HepG2 (cell line): ENCODE measurements at regions not wholly inside any gene's neighbourhood (a gene's known extent, or its start where the extent isn't known, plus 50 kb on each side); places are given as distances from the start of the nearest gene placed in this dataset.

Experiments used
- ATAC-seq: fragments of 200-7000 bp; cut with Tn5 transposase; 3 replicates; pipeline ENCODE4 v1.9.1; 2020; ENCODE audit warnings: mild to moderate bottlenecking, moderate library complexity
- BruUV-seq: library from RNA; stranded (reverse); fragments of 400-500 nt; replicated peaks from 2 replicates; lab custom pipeline; 2021; lab: Mats Ljungman, UMichigan
- CTCF ChIA-PET: fragments of 300-600 bp; formaldehyde crosslinking; extraction: SDS; loops from one replicate; lab custom pipeline; 2021; ENCODE audit warnings: low total read pairs, inconsistent platforms, low intra/inter-chr PET ratio; lab: Yijun Ruan, JAX
- POLR2A ChIA-PET: fragments of 350-600 bp; sonication (Branson Sonifier 250); formaldehyde crosslinking; loops from one replicate; lab custom pipeline; 2020; ENCODE audit warnings: antibody characterized with exemption, inconsistent platforms; lab: Yijun Ruan, JAX
- DNase-seq: peaks from one replicate; pipeline ENCODE4 v3.0.0-alpha.2; 2015; ENCODE audit warnings: low spot score
- FAIRE-seq: peaks from 3 replicates; lab custom pipeline; 2011; peaks lifted over from hg19 to GRCh38; lab: Jason Lieb, UNC
- H2AFZ ChIP-seq: one replicate; pipeline ENCODE4 v1.6.1; 2011; ENCODE audit warnings: low read length, inconsistent platforms
- H3K27ac ChIP-seq: fragments of 300-600 bp; 3 replicates; pipeline ENCODE4 v1.8.0; 2011; ENCODE audit warnings: mixed run types, mild to moderate bottlenecking, mixed read lengths, low read length, inconsistent platforms; ENCODE audit not compliant: insufficient read depth; ENCODE audit errors: extremely low read length
- H3K27me3 ChIP-seq, 2 experiments: fragments of 200-600 bp in 1 of 2; 2 replicates in 1 of 2; 3 replicates in 1 of 2; pipeline versions ENCODE4 v1.6.0 to v1.8.0; 2011; ENCODE audit warnings: low read length in 2 of 2, mild to moderate bottlenecking in 2 of 2, moderate library complexity in 2 of 2, inconsistent platforms in 1 of 2; ENCODE audit not compliant: insufficient read depth in 2 of 2, control insufficient read depth in 1 of 2
- H3K36me3 ChIP-seq, 2 experiments: fragments of 200-600 bp in 1 of 2; replicated peaks in 1 of 2; 2 replicates in 1 of 2; 3 replicates in 1 of 2; pipeline versions ENCODE4 v1.5.1 to v1.8.0; 2011; ENCODE audit warnings: low read length in 2 of 2, inconsistent platforms in 1 of 2; ENCODE audit not compliant: insufficient read depth in 2 of 2, control insufficient read depth in 1 of 2
- H3K4me1 ChIP-seq: 2 replicates; pipeline ENCODE4 v1.5.1; 2012; ENCODE audit warnings: low read length, inconsistent platforms; ENCODE audit not compliant: insufficient read depth
- H3K4me2 ChIP-seq: 2 replicates; pipeline ENCODE4 v1.6.0; 2011; ENCODE audit warnings: low read depth, low read length, inconsistent platforms
- H3K4me3 ChIP-seq, 3 experiments: fragments of 200-600 bp in 1 of 3; sonication (generic), shearing (Covaris generic) in 1 of 3; replicated peaks in 1 of 3; 2 replicates each; pipeline ENCODE4 v1.5.1; 2011 to 2016; ENCODE audit warnings: low read length in 3 of 3, inconsistent platforms in 2 of 3, low read depth in 2 of 3, mild to moderate bottlenecking in 2 of 3, control low read depth in 1 of 3, mixed read lengths in 1 of 3; ENCODE audit not compliant: insufficient read depth in 1 of 3
- H3K79me2 ChIP-seq: one replicate; pipeline ENCODE4 v1.6.1; 2011; ENCODE audit warnings: low read length, inconsistent platforms; ENCODE audit not compliant: insufficient read depth
- H3K9ac ChIP-seq: 2 replicates; pipeline ENCODE4 v1.6.0; 2011; ENCODE audit warnings: mild to moderate bottlenecking, low read depth, low read length, inconsistent platforms; ENCODE audit not compliant: insufficient read depth
- H3K9me3 ChIP-seq: 2 replicates; pipeline ENCODE4 v1.5.1; 2012; ENCODE audit warnings: mild to moderate bottlenecking, low read length
- H4K20me1 ChIP-seq: 2 replicates; pipeline ENCODE4 v1.6.0; 2011; ENCODE audit warnings: inconsistent platforms, mild to moderate bottlenecking, low read length, moderate library complexity; ENCODE audit not compliant: insufficient read depth
- SALL1 ChIP-seq: sonication (generic); formaldehyde crosslinking; IDR thresholded peaks from 2 replicates; pipeline ENCODE4 v1.8.0; 2022; ENCODE audit warnings: mild to moderate bottlenecking, missing genetic modification reagents
- SALL2 ChIP-seq: sonication (generic); formaldehyde crosslinking; IDR thresholded peaks from 2 replicates; pipeline ENCODE4 v1.8.1; 2023; ENCODE audit warnings: mild to moderate bottlenecking, missing genetic modification reagents, inconsistent platforms
- SIN3A ChIP-seq: IDR thresholded peaks from 2 replicates; pipeline ENCODE4 v1.6.1; 2011; ENCODE audit warnings: low read depth, mild to moderate bottlenecking, control low read depth, low read length, borderline replicate concordance
- ZNF20 ChIP-seq: sonication (generic); formaldehyde crosslinking; IDR thresholded peaks from 2 replicates; pipeline ENCODE4 v1.4.0; 2020; ENCODE audit warnings: mild to moderate bottlenecking, moderate library complexity, missing genetic modification reagents
- ZNF546 ChIP-seq: sonication (generic); formaldehyde crosslinking; conservative IDR thresholded peaks from 2 replicates; pipeline ENCODE4 v1.8.1; 2023; ENCODE audit warnings: mild to moderate bottlenecking, missing genetic modification reagents
- ZNF564 ChIP-seq: sonication (generic); formaldehyde crosslinking; IDR thresholded peaks from 2 replicates; pipeline ENCODE4 v1.8.1; 2023; ENCODE audit warnings: mild to moderate bottlenecking, missing genetic modification reagents
- ZNF784 ChIP-seq: sonication (generic); formaldehyde crosslinking; IDR thresholded peaks from 2 replicates; pipeline ENCODE4 v1.5.1; 2020; ENCODE audit warnings: missing genetic modification reagents, mild to moderate bottlenecking, borderline replicate concordance
- ZSCAN22 ChIP-seq: sonication (generic); formaldehyde crosslinking; IDR thresholded peaks from 2 replicates; pipeline ENCODE4 v1.4.0; 2020; ENCODE audit warnings: mild to moderate bottlenecking, missing genetic modification reagents
- WGBS: methylation state at CpG from one replicate; pipeline ENCODE4 v1.1.6; 2017; ENCODE audit warnings: low lambda C conversion rate; 5-methylcytosine and 5-hydroxymethylcytosine counted together
- in situ Hi-C: cut with HindIII; loops from 2 replicates; pipeline ENCODE4 v1.10.0; 2017; ENCODE audit warnings: low pct_unique_long_range_greater_than_20kb; ENCODE audit not compliant: extremely low pct_ligation_motif_present
- intact Hi-C: fragments of 100-400 bp; cut with micrococcal nuclease; formaldehyde crosslinking; loops from one replicate; pipeline ENCODE4 v1.10.0; 2022; ENCODE audit not compliant: unreplicated experiment

GRCh38 chr2:34107811-34108210 is 508.7 kb upstream of the FAM98A start:
- TF ChIP-seq ZNF564 (CRISPR knock-in tag) (no peak), ZSCAN22 (CRISPR knock-in tag) (no peak), SIN3A (no peak), SALL2 (no peak)
- Histone ChIP-seq H3K27ac (no peak overlapping the region), H3K4me1 (no peaks in the 10 kb centered on the region), H4K20me1 (no peaks in the 10 kb centered on the region), H2AFZ (no peak overlapping the region), H3K79me2 (no peaks in the 10 kb centered on the region), H3K9me3 (no peaks in the 10 kb centered on the region), H3K4me2 (no peak overlapping the region), H3K4me3 (no peak overlapping the region), H3K36me3 (no peaks in the 10 kb centered on the region), H3K9ac (no peak overlapping the region), H3K27me3 (no peaks in the 10 kb centered on the region)
- in situ Hi-C loops (no loop called here), intact Hi-C loops (no loop called here)
- CTCF ChIA-PET: no interaction called here
- no peak for ATAC-seq
- no peak for FAIRE-seq
- DNase-seq: no peak
- no TSS peak for BruUV-seq
- WGBS: 0% methylated on average over 1 of the region's 1 CpG
- POLR2A ChIA-PET: no interaction called here

GRCh38 chr2:34105006-34105767 is 506.1 kb upstream of the FAM98A start:
- 11% methylated on average over 5 of the region's 5 CpGs for WGBS
- CTCF ChIA-PET: no interaction called here
- Histone ChIP-seq H3K4me3 (no peak overlapping the region), H3K9me3 (no peaks in the 10 kb centered on the region), H3K79me2 (no peaks in the 10 kb centered on the region), H4K20me1 (no peaks in the 10 kb centered on the region), H3K36me3 (no peaks in the 10 kb centered on the region), H3K4me2 (no peak overlapping the region), H3K9ac (no peak overlapping the region), H3K27me3 (no peaks in the 10 kb centered on the region), H3K27ac (no peak overlapping the region), H2AFZ (no peak overlapping the region), H3K4me1 (no peaks in the 10 kb centered on the region)
- DNase-seq (no peak), ATAC-seq (no peak), FAIRE-seq (no peak)
- TF ChIP-seq SALL1 (CRISPR knock-in tag) (no peak), ZNF784 (CRISPR knock-in tag) (no peak), ZNF20 (CRISPR knock-in tag) (no peak), ZNF546 (CRISPR knock-in tag) (no peak)
- BruUV-seq: no TSS peak
- in situ Hi-C loops: no loop called here
- intact Hi-C loops: no loop called here
- POLR2A ChIA-PET: no interaction called here
